OCI-LY3 (cell line): ENCODE measurements at regions not wholly inside any gene's neighbourhood (a gene's known extent, or its start where the extent isn't known, plus 50 kb on each side); places are given as distances from the start of the nearest gene placed in this dataset.

Experiments
- CTCF ChIP-seq: fragments of 200-600, 300-600 bp; sonication (generic); IDR thresholded peaks from 2 replicates; pipeline ENCODE4 v1.5.1; 2014; ENCODE audit warnings: antibody characterized with exemption, low read length, low read depth
- EZH2phosphoT487 ChIP-seq: fragments of 200-600 bp; shearing (Covaris generic); IDR thresholded peaks from 2 replicates; pipeline ENCODE4 v1.6.1; 2018; ENCODE audit warnings: antibody characterized with exemption, mixed run types, low read depth

- no peak for TF ChIP-seq CTCF
- no peak for TF ChIP-seq EZH2phosphoT487
These were observed 84.3 kb upstream of the MELK start for GRCh38 chr9:36488389-36488756.
